GM12873 (cell line): ENCODE measurements at regions not wholly inside any gene's neighbourhood (a gene's known extent, or its start where the extent isn't known, plus 50 kb on each side); places are given as distances from the start of the nearest gene placed in this dataset.

Experiments used
- CTCF ChIP-seq: IDR thresholded peaks from 2 replicates; pipeline ENCODE4 v1.5.1; 2012; ENCODE audit warnings: low read depth, mild to moderate bottlenecking, moderate library complexity, low read length, control low read depth; ENCODE audit not compliant: insufficient read depth; ENCODE audit errors: missing control alignments

GRCh38 chr5:56443826-56444225 lies 210.7 kb upstream of the ANKRD55 start:
- no peak for TF ChIP-seq CTCF

GRCh38 chr5:56440871-56441740 lies 208.0 kb upstream of the ANKRD55 start:
- TF ChIP-seq CTCF: no peak

GRCh38 chr5:56434986-56435385 lies 201.9 kb upstream of the ANKRD55 start:
- no peak for TF ChIP-seq CTCF

GRCh38 chr5:56433039-56433617 lies 200.0 kb upstream of the ANKRD55 start:
- TF ChIP-seq CTCF: no peak

GRCh38 chr5:56432321-56432720 lies 199.2 kb upstream of the ANKRD55 start:
- no peak for TF ChIP-seq CTCF

- TF ChIP-seq CTCF: no peak
Observed at GRCh38 chr5:56430422-56430821, 197.3 kb upstream of the ANKRD55 start.

- TF ChIP-seq CTCF: no peak
Observed at GRCh38 chr5:56429110-56429561, 196.0 kb upstream of the ANKRD55 start.
